H9 (cell line): ENCODE measurements at regions not wholly inside any gene's neighbourhood (a gene's known extent, or its start where the extent isn't known, plus 50 kb on each side); places are given as distances from the start of the nearest gene placed in this dataset.

Experiments
- DNase-seq: peaks from one replicate; pipeline ENCODE4 v3.0.0-alpha.2; 2017
- H2AFZ ChIP-seq: one replicate; pipeline ENCODE4 v1.6.1; 2013; ENCODE audit warnings: mild to moderate bottlenecking, low read length, control low read depth, moderate library complexity
- H2AK5ac ChIP-seq: 2 replicates; pipeline ENCODE4 v1.6.1; 2013; ENCODE audit warnings: low read length, control low read depth, mixed read lengths; ENCODE audit not compliant: insufficient read length
- H2BK120ac ChIP-seq: one replicate; pipeline ENCODE4 v1.6.1; 2013; ENCODE audit warnings: low read depth, mild to moderate bottlenecking, low read length, control low read depth, inconsistent platforms; ENCODE audit not compliant: poor library complexity, severe bottlenecking
- H2BK12ac ChIP-seq: 2 replicates; pipeline ENCODE4 v1.6.1; 2013; ENCODE audit warnings: low read length, control low read depth, mixed read lengths, low read depth; ENCODE audit not compliant: insufficient read length
- H2BK15ac ChIP-seq: 2 replicates; pipeline ENCODE4 v1.6.1; 2013; ENCODE audit warnings: low read depth, low read length, control low read depth
- H2BK20ac ChIP-seq: one replicate; pipeline ENCODE4 v1.6.1; 2013; ENCODE audit warnings: low read depth, mild to moderate bottlenecking, low read length, control low read depth, inconsistent platforms; ENCODE audit not compliant: poor library complexity, severe bottlenecking
- H2BK5ac ChIP-seq: 2 replicates; pipeline ENCODE4 v1.6.1; 2013; ENCODE audit warnings: low read length, control low read depth, mixed read lengths; ENCODE audit not compliant: insufficient read length
- H3K14ac ChIP-seq: 2 replicates; pipeline ENCODE4 v1.6.1; 2013; ENCODE audit warnings: low read length, control low read depth; ENCODE audit not compliant: insufficient read depth
- H3K18ac ChIP-seq: 2 replicates; pipeline ENCODE4 v1.6.1; 2013; ENCODE audit warnings: low read depth, mild to moderate bottlenecking, mixed read lengths, low read length, control low read depth; ENCODE audit not compliant: insufficient read length
- H3K23ac ChIP-seq: 2 replicates; pipeline ENCODE4 v1.6.1; 2013; ENCODE audit warnings: low read length, control low read depth, mixed read lengths, low read depth; ENCODE audit not compliant: insufficient read length
- H3K23me2 ChIP-seq: 2 replicates; pipeline ENCODE4 v1.6.1; 2013; ENCODE audit warnings: low read depth, mild to moderate bottlenecking, mixed read lengths, low read length, control low read depth; ENCODE audit not compliant: insufficient read length, poor library complexity, severe bottlenecking
- H3K27ac ChIP-seq: 2 replicates; pipeline ENCODE4 v1.5.1; 2013; ENCODE audit warnings: low read length, control low read depth, mixed read lengths, low read depth; ENCODE audit not compliant: insufficient read length
- H3K27me3 ChIP-seq: 2 replicates; pipeline ENCODE4 v1.6.1; 2013; ENCODE audit warnings: low read length, control low read depth, inconsistent platforms; ENCODE audit not compliant: insufficient read depth
- H3K4ac ChIP-seq: 2 replicates; pipeline ENCODE4 v1.6.1; 2013; ENCODE audit warnings: low read depth, mild to moderate bottlenecking, control low read depth, inconsistent platforms, low read length, moderate library complexity
- H3K4me1 ChIP-seq: 2 replicates; pipeline ENCODE4 v1.6.1; 2013; ENCODE audit warnings: low read length, control low read depth, inconsistent platforms; ENCODE audit not compliant: insufficient read depth
- H3K4me2 ChIP-seq: 2 replicates; pipeline ENCODE4 v1.6.1; 2013; ENCODE audit warnings: low read length, control low read depth, mixed read lengths; ENCODE audit not compliant: insufficient read length, insufficient read depth
- H3K56ac ChIP-seq: 2 replicates; pipeline ENCODE4 v1.6.1; 2013; ENCODE audit warnings: low read depth, mild to moderate bottlenecking, mixed read lengths, low read length, control low read depth; ENCODE audit not compliant: insufficient read length
- H3K79me1 ChIP-seq: 2 replicates; pipeline ENCODE4 v1.6.1; 2013; ENCODE audit warnings: low read depth, mild to moderate bottlenecking, moderate library complexity, low read length, control low read depth, inconsistent platforms; ENCODE audit not compliant: insufficient read depth, poor library complexity, severe bottlenecking
- H3K79me2 ChIP-seq: 2 replicates; pipeline ENCODE4 v1.6.1; 2013; ENCODE audit warnings: low read length, control low read depth, inconsistent platforms; ENCODE audit not compliant: insufficient read depth
- H3K9ac ChIP-seq: 2 replicates; pipeline ENCODE4 v1.6.1; 2013; ENCODE audit warnings: low read length, control low read depth, mixed read lengths; ENCODE audit not compliant: insufficient read length; ENCODE audit errors: extremely low read depth
- H3K9me3 ChIP-seq: one replicate; pipeline ENCODE4 v1.6.1; 2013; ENCODE audit warnings: low read depth, low read length, inconsistent platforms; ENCODE audit not compliant: control insufficient read depth
- H3T11ph ChIP-seq: one replicate; pipeline ENCODE4 v1.6.1; 2013; ENCODE audit warnings: mild to moderate bottlenecking, low read length, control low read depth, inconsistent platforms
- H4K20me1 ChIP-seq: one replicate; pipeline ENCODE4 v1.6.1; 2013; ENCODE audit not compliant: control insufficient read depth, insufficient read length, insufficient read depth
- H4K5ac ChIP-seq: 2 replicates; pipeline ENCODE4 v1.6.1; 2013; ENCODE audit warnings: low read depth, mild to moderate bottlenecking, mixed read lengths, low read length, control low read depth; ENCODE audit not compliant: insufficient read length
- H4K8ac ChIP-seq: replicated peaks from 2 replicates; pipeline ENCODE4 v1.6.1; 2013; ENCODE audit warnings: low read length, control low read depth, mixed read lengths, low read depth; ENCODE audit not compliant: insufficient read length
- H4K91ac ChIP-seq: 2 replicates; pipeline ENCODE4 v1.6.1; 2013; ENCODE audit warnings: low read depth, mild to moderate bottlenecking, moderate library complexity, mixed read lengths, low read length, control low read depth; ENCODE audit not compliant: insufficient read length
- H3K27ac Mint-ChIP-seq, 3 experiments: 2 replicates in 2 of 3; 3 replicates in 1 of 3; pipeline ENCODE4 v1.8.0; 2020 to 2021; ENCODE audit warnings: mixed read lengths in 3 of 3, mild to moderate bottlenecking in 1 of 3, moderate library complexity in 1 of 3
- H3K27me3 Mint-ChIP-seq: 2 replicates; pipeline ENCODE4 v1.8.0; 2021; ENCODE audit warnings: low read depth, mild to moderate bottlenecking, moderate library complexity, mixed read lengths
- H3K36me3 Mint-ChIP-seq, 3 experiments: 2 replicates in 2 of 3; 3 replicates in 1 of 3; pipeline ENCODE4 v1.8.0; 2020 to 2021; ENCODE audit warnings: low read depth in 3 of 3, mixed read lengths in 3 of 3; ENCODE audit not compliant: insufficient read depth in 1 of 3
- H3K4me1 Mint-ChIP-seq, 2 experiments: 2 replicates each; pipeline ENCODE4 v1.8.0; 2020; ENCODE audit warnings: mixed read lengths in 2 of 2
- H3K4me3 Mint-ChIP-seq, 2 experiments: 2 replicates in 1 of 2; 3 replicates in 1 of 2; pipeline ENCODE4 v1.8.0; 2020 to 2021; ENCODE audit warnings: mild to moderate bottlenecking in 2 of 2, mixed read lengths in 2 of 2, moderate library complexity in 1 of 2
- H3K9me3 Mint-ChIP-seq, 2 experiments: 2 replicates in 1 of 2; 3 replicates in 1 of 2; pipeline ENCODE4 v1.8.0; 2020; ENCODE audit warnings: mild to moderate bottlenecking in 2 of 2, mixed read lengths in 2 of 2, moderate library complexity in 1 of 2
- WGBS: extraction: QIAGEN DNeasy Blood & Tissue Kit; methylation state at CpG from one replicate; pipeline ENCODE4 v1.1.7; 2013; ENCODE audit warnings: missing lambda C conversion rate, low lambda C conversion rate, mixed read lengths; ENCODE audit not compliant: insufficient read length; ENCODE audit errors: extremely low coverage; 5-methylcytosine and 5-hydroxymethylcytosine counted together
- TF ChIP-seq, protein P1 (sequence below): fragments of 200-600 bp; sonication (generic); conservative IDR thresholded peaks from 3 replicates; pipeline ENCODE4 v1.8.0; 2021; ENCODE audit warnings: antibody characterized with exemption, mild to moderate bottlenecking

DNA sequence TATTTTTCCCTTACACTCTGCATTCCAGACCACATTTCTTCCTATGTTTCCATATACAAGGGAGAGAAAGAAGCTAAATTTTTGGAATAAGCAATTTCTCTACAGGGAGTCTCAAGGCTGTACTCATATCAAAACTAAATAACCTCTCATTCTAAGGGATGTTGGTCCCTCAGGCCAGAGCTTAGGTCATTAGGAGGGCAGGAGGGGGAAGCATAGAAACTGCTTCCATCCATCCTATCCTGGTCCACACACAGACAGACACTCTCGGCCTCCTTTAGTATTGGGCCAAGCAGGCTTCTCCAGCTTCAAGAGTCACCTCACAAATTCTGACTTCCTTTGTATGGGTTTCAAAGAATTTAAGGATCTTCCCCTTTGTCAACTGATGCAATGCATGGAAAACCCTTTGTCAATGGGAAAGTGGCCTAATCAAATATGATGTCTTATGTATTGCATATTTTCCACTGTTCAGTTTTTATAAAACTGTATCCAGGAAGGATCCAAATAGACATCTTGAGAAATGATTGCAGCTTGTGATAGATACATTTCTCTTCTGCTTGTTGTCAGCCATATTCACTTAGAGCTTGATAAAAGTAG, 140.7 kb upstream of the RARB start:
- H2BK5ac ChIP-seq: no peak overlapping the region
- H3K14ac ChIP-seq: no peak overlapping the region
- no peak overlapping the region for H3K27ac ChIP-seq
- no peaks in the 10 kb centered on the region for H3K27me3 ChIP-seq
- H3K36me3 Mint-ChIP-seq: peaks cover 0 to 4% (median 2%) of the 10 kb centered on the region in 3 experiments; a peak in 2 of 7 replicates
- H2BK15ac ChIP-seq: no peak overlapping the region
- H3K23me2 ChIP-seq: no peaks in the 10 kb centered on the region
- WGBS: no CpG with 5 or more reads among the region's 1 CpG
- no peak overlapping the region for H2BK20ac ChIP-seq
- no peak overlapping the region for H3K56ac ChIP-seq
- no peak overlapping the region for H3K4ac ChIP-seq
- H4K5ac ChIP-seq: no peak overlapping the region
- H3K9me3 Mint-ChIP-seq: no peaks in the 10 kb centered on the region; a peak in 1 of 5 replicates
- TF ChIP-seq, protein P1, sequence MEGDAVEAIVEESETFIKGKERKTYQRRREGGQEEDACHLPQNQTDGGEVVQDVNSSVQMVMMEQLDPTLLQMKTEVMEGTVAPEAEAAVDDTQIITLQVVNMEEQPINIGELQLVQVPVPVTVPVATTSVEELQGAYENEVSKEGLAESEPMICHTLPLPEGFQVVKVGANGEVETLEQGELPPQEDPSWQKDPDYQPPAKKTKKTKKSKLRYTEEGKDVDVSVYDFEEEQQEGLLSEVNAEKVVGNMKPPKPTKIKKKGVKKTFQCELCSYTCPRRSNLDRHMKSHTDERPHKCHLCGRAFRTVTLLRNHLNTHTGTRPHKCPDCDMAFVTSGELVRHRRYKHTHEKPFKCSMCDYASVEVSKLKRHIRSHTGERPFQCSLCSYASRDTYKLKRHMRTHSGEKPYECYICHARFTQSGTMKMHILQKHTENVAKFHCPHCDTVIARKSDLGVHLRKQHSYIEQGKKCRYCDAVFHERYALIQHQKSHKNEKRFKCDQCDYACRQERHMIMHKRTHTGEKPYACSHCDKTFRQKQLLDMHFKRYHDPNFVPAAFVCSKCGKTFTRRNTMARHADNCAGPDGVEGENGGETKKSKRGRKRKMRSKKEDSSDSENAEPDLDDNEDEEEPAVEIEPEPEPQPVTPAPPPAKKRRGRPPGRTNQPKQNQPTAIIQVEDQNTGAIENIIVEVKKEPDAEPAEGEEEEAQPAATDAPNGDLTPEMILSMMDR: no peak
- DNase-seq: no peak
- H4K8ac ChIP-seq: no peak overlapping the region
- H3K27ac Mint-ChIP-seq: no peak overlapping the region
- no peak overlapping the region for H3K18ac ChIP-seq
- no peak overlapping the region for H2AK5ac ChIP-seq
- no peak overlapping the region for H3T11ph ChIP-seq
- no peak overlapping the region for H3K4me3 Mint-ChIP-seq
- no peak overlapping the region for H2AFZ ChIP-seq
- H3K79me2 ChIP-seq: no peaks in the 10 kb centered on the region
- no peak overlapping the region for H3K4me2 ChIP-seq
- H2BK12ac ChIP-seq: no peak overlapping the region
- H4K20me1 ChIP-seq: no peaks in the 10 kb centered on the region
- H3K9me3 ChIP-seq: no peaks in the 10 kb centered on the region
- no peak overlapping the region for H3K9ac ChIP-seq
- no peaks in the 10 kb centered on the region for H3K27me3 Mint-ChIP-seq
- 0 out of 2 replicates have a peak, but pooled peaks cover 6% of the 10 kb centered on the region for H3K4me1 ChIP-seq
- H3K4me1 Mint-ChIP-seq: peaks cover 33 to 34% of the 10 kb centered on the region in 2 experiments
- no peak overlapping the region for H3K23ac ChIP-seq
- no peak overlapping the region for H2BK120ac ChIP-seq
- H3K79me1 ChIP-seq: no peaks in the 10 kb centered on the region
- H4K91ac ChIP-seq: no peak overlapping the region
